Gastrocnemius medialis (tissue), 4 donors: ENCODE measurements at regions not wholly inside any gene's neighbourhood (a gene's known extent, or its start where the extent isn't known, plus 50 kb on each side); places are given as distances from the start of the nearest gene placed in this dataset.

Experiments
- ATAC-seq, 2 donors: fragments of 150-250 bp; one replicate each; pipeline ENCODE4 v1.9.1; 2016
- DNase-seq, 2 donors: peaks; one replicate each; pipeline ENCODE4 v3.0.0-alpha.2; 2019
- H3K27ac ChIP-seq, 4 donors: fragments of 200-600 bp; sonication (generic); 1 replicate in 1 of 4; 2 replicates in 3 of 4; pipeline ENCODE4 v1.5.1; 2016 to 2018; ENCODE audit warnings: mild to moderate bottlenecking in 2 of 4, moderate library complexity in 1 of 4
- H3K27me3 ChIP-seq, 3 donors: fragments of 200-600 bp; sonication (generic) in 2 of 3; 1 replicate in 1 of 3; 2 replicates in 2 of 3; pipeline versions ENCODE4 v1.5.1 to v1.6.0; 2016 to 2019; ENCODE audit warnings: mild to moderate bottlenecking in 1 of 3, moderate library complexity in 1 of 3
- H3K36me3 ChIP-seq, 2 donors: fragments of 200-600 bp; sonication (generic) in 1 of 2; one replicate each; pipeline ENCODE4 v1.5.1; 2017 to 2018
- H3K4me1 ChIP-seq, 2 donors: fragments of 200-600 bp; sonication (generic) in 1 of 2; one replicate each; pipeline ENCODE4 v1.5.1; 2016 to 2017; ENCODE audit warnings: mild to moderate bottlenecking in 2 of 2
- H3K4me3 ChIP-seq, 4 donors: fragments of 200-600 bp; sonication (generic) in 3 of 4; 1 replicate in 1 of 4; 2 replicates in 3 of 4; pipeline ENCODE4 v1.5.1; 2016 to 2019; ENCODE audit warnings: mild to moderate bottlenecking in 2 of 4
- H3K9me3 ChIP-seq, 3 donors: fragments of 200-600 bp; sonication (generic) in 2 of 3; 1 replicate in 1 of 3; 2 replicates in 2 of 3; pipeline ENCODE4 v1.5.1; 2016 to 2019
- CTCF ChIP-seq, 5 experiments: fragments of 450-650 bp in 3 of 5; fragments of 200-600 bp in 2 of 5; sonication (generic) in 2 of 5; IDR thresholded peaks in 4 of 5; conservative IDR thresholded peaks in 1 of 5; 1 replicate in 4 of 5; 2 replicates in 1 of 5; pipeline ENCODE4 v1.5.1; 2016 to 2019; ENCODE audit warnings: antibody characterized with exemption in 5 of 5, mild to moderate bottlenecking in 3 of 5, moderate library complexity in 3 of 5
- POLR2A ChIP-seq, 2 donors: fragments of 450-650 bp; IDR thresholded peaks; one replicate each; pipeline ENCODE4 v1.6.1; 2017; ENCODE audit warnings: antibody characterized with exemption in 2 of 2, mild to moderate bottlenecking in 2 of 2, moderate library complexity in 2 of 2
- in situ Hi-C, 4 donors: fragments of 200-750 bp; cut with MboI; loops; one replicate each; pipeline versions ENCODE4 v1.15.0 to v1.8.0; 2017; ENCODE audit warnings: low sequenced_read_pairs in 4 of 4
- intact Hi-C: fragments of 100-400 bp; cut with DNase I; formaldehyde crosslinking; loops from one replicate; pipeline ENCODE4 v1.15.1; 2023; ENCODE audit warnings: low total_unique reads

GRCh38 chr5:135719428-135720063, 114.9 kb upstream of the SLC25A48 start:
- H3K36me3 ChIP-seq, result no peaks in the 10 kb centered on the region
- H3K27ac ChIP-seq, result no peak overlapping the region
- H3K4me3 ChIP-seq, result no peak overlapping the region
- H3K27me3 ChIP-seq, result peaks cover 0 to 2% (median 0%) of the 10 kb centered on the region in 3 donors
- H3K9me3 ChIP-seq, result no peaks in the 10 kb centered on the region
- intact Hi-C loops (no loop called here), in situ Hi-C loops (no loop called here)
- ATAC-seq (no peak), DNase-seq (no peak)
- TF ChIP-seq CTCF (IDR thresholded peaks at IDR 0.05 in 4 of 5, conservative IDR thresholded peaks at IDR 0.05 in 1 of 5) (no peak), POLR2A (IDR thresholded peaks at IDR 0.05) (no peak)
- H3K4me1 ChIP-seq, result no peaks in the 10 kb centered on the region

- no peaks in the 10 kb centered on the region for H3K36me3 ChIP-seq
- TF ChIP-seq CTCF (IDR thresholded peaks at IDR 0.05 in 4 of 5, conservative IDR thresholded peaks at IDR 0.05 in 1 of 5) (no peak), POLR2A (IDR thresholded peaks at IDR 0.05) (no peak)
- no peaks in the 10 kb centered on the region for H3K4me1 ChIP-seq
- peaks cover 0 to 2% (median 0%) of the 10 kb centered on the region in 3 donors for H3K27me3 ChIP-seq
- no peaks in the 10 kb centered on the region for H3K9me3 ChIP-seq
- ATAC-seq (no peak), DNase-seq (no peak)
- in situ Hi-C loops, result no loop called here
- intact Hi-C loops, result no loop called here
- no peak overlapping the region for H3K27ac ChIP-seq
- no peak overlapping the region for H3K4me3 ChIP-seq
These were observed 115.8 kb upstream of the SLC25A48 start for GRCh38 chr5:135718651-135719050.

GRCh38 chr5:135718151-135718550, 116.3 kb upstream of the SLC25A48 start:
- TF ChIP-seq CTCF (IDR thresholded peaks at IDR 0.05 in 4 of 5, conservative IDR thresholded peaks at IDR 0.05 in 1 of 5), result no peak
- TF ChIP-seq POLR2A (IDR thresholded peaks at IDR 0.05), result no peak
- ATAC-seq (no peak), DNase-seq (no peak)
- intact Hi-C loops, result no loop called here
- H3K4me1 ChIP-seq, result no peaks in the 10 kb centered on the region
- no peaks in the 10 kb centered on the region for H3K9me3 ChIP-seq
- H3K36me3 ChIP-seq, result no peaks in the 10 kb centered on the region
- in situ Hi-C loops, result no loop called here
- no peak overlapping the region for H3K4me3 ChIP-seq
- no peak overlapping the region for H3K27ac ChIP-seq
- H3K27me3 ChIP-seq, result peaks cover 0 to 2% (median 0%) of the 10 kb centered on the region in 3 donors

- in situ Hi-C loops (no loop called here), intact Hi-C loops (loop anchor here (2.0 kb wide), 1 partner anchor 43 kb away; no protein-coding TSS in a partner anchor)
- Histone ChIP-seq H3K4me3 (no peak overlapping the region), H3K27ac (no peak overlapping the region), H3K4me1 (no peaks in the 10 kb centered on the region), H3K36me3 (no peaks in the 10 kb centered on the region), H3K9me3 (no peaks in the 10 kb centered on the region), H3K27me3 (peaks cover 0 to 2% (median 0%) of the 10 kb centered on the region in 3 donors)
- no peak for TF ChIP-seq CTCF (IDR thresholded peaks at IDR 0.05 in 4 of 5, conservative IDR thresholded peaks at IDR 0.05 in 1 of 5)
- TF ChIP-seq POLR2A (IDR thresholded peaks at IDR 0.05), result no peak
- ATAC-seq (no peak), DNase-seq (no peak)
These were observed 119.0 kb upstream of the SLC25A48 start for GRCh38 chr5:135715267-135716055.
